Stimulated activated CD8-positive, alpha-beta memory T cell treated with anti-CD3 and anti-CD28 coated beads, Interleukin-12 subunit alpha, Interleukin-12 subunit beta, amount 100 ng/mL, for 1 hour (primary cell): ENCODE measurements at regions not wholly inside any gene's neighbourhood (a gene's known extent, or its start where the extent isn't known, plus 50 kb on each side); places are given as distances from the start of the nearest gene placed in this dataset.

Experiments
- DNase-seq: peaks from one replicate; pipeline ENCODE4 v3.0.0-alpha.2; 2020; ENCODE audit warnings: low read depth

GRCh38 chr12:24223926-24224325 is 274.5 kb upstream of the SOX5 start:
- DNase-seq = no peak

GRCh38 chr12:24222968-24223367 is 273.5 kb upstream of the SOX5 start:
- DNase-seq = no peak

GRCh38 chr12:24212496-24212895 is 263.0 kb upstream of the SOX5 start:
- DNase-seq = no peak

DNA sequence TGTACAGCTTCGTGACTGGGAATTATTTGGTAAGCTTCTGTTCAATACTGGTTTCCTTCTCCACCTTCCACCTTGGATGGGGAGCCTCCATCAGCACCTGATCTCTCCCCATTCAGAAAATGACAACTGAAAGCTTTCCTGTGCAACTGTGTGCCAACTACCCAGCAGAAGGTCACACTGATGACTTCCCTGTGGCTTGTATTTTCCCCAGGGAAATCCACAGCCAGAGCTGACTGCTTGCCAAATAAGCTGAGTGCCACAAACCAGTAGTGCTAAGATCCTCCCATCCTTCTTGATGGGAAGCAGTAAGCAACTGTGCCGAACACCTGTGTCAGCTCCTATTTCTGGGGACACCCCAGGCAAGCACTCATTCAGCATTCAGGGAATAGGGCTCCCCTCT is 257.2 kb upstream of the SOX5 start:
- DNase-seq = no peak

- no peak for DNase-seq
Observed at GRCh38 chr12:24201258-24201970, 251.9 kb upstream of the SOX5 start.

DNA sequence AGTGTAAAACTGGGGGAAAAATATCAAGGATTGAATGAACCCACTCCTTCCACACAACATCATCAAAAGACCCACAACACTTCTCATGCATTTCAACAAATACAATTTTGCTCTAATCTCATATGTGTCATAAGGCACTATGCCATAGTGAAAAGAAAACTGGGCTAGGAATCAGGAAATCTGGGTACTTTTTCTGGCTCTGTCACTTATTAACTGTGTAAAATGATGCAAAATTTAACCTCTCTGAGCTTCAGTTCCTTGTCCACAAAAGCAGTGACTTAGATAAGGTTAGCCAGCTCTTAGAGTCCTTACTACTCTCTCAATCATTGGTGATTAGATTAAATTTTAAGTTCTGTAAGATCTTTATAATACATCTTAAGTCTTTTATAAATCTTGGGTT is 250.5 kb upstream of the SOX5 start:
- DNase-seq = no peak

DNA sequence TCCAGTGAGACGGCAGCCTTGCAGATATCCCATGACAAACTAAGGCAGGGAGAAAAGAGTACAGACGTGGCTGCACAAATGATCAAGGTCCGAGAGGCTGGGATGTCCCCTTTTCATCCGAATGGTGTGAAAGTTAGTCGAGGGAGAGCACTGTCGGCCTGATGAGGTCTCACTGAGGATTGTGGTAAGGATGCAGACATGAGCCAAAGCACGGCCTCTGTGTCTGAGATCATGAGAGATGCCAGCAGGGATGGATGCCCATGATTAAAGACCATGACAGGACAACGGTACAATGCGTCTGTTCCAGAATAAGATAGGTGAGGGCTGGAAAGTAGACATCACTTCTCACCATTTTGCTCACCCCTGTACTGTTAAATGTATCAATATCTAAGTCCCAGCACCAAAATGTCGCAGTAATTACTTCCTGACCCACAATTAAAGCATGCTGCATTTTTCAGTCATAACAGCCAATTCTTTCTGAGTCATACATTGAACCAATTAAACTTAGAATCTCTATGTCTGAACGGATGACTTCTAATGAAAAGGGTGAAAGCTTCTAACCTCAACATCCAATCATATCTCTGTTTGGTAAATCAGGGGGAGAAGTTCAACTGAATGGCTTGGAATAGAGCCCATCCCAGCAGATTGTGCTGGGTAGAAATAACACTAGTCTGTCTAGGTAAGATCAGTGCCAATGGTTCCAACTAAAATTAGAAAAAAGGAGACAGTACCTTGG is 249.6 kb upstream of the SOX5 start:
- DNase-seq = no peak

GRCh38 chr12:24198070-24198469 is 248.6 kb upstream of the SOX5 start:
- no peak for DNase-seq

- no peak for DNase-seq
Observed at GRCh38 chr12:24197532-24197931, 248.1 kb upstream of the SOX5 start.

- DNase-seq = no peak
Observed at GRCh38 chr12:24195063-24195462, 245.6 kb upstream of the SOX5 start.

- no peak for DNase-seq
Observed at GRCh38 chr12:24191117-24191516, 241.6 kb upstream of the SOX5 start.

DNA sequence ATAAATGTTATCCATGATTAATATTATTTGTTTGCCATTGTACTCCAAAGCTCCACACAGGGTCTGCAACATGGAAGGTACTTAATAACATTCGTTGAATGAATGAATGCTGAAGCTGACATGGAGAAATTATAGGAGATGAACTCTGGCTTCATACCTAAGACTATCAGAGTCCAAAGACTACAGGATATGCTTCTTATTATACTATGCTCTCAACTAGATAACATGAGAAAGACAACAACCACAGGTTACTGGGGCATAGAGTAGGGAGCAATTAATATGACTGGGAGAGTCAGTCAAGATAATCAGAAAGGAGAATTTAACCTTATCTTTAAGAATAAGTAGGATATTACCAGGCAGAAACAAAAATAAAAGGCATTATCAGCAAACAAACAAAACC is 236.3 kb upstream of the SOX5 start:
- DNase-seq = no peak

- no peak for DNase-seq
Observed at GRCh38 chr12:24177889-24178288, 228.4 kb upstream of the SOX5 start.

- DNase-seq = no peak
Observed at GRCh38 chr12:24175929-24176328, 226.5 kb upstream of the SOX5 start.

GRCh38 chr12:24175284-24175683 is 225.8 kb upstream of the SOX5 start:
- DNase-seq = no peak

- no peak for DNase-seq
Observed at GRCh38 chr12:24173067-24173466, 223.6 kb upstream of the SOX5 start.

- no peak for DNase-seq
Observed at GRCh38 chr12:24172773-24173066, 223.2 kb upstream of the SOX5 start.

GRCh38 chr12:24172031-24172772 is 222.7 kb upstream of the SOX5 start:
- no peak for DNase-seq

- DNase-seq = no peak
Observed at GRCh38 chr12:24155042-24155441, 205.6 kb upstream of the SOX5 start.

- no peak for DNase-seq
Observed at GRCh38 chr12:24153079-24153478, 203.6 kb upstream of the SOX5 start.

- DNase-seq = no peak
Observed at GRCh38 chr12:24152270-24152669, 202.8 kb upstream of the SOX5 start.

- DNase-seq = no peak
Observed at GRCh38 chr12:24143928-24144327, 194.5 kb upstream of the SOX5 start.

GRCh38 chr12:24139035-24139434 is 189.6 kb upstream of the SOX5 start:
- DNase-seq = no peak
